ENCODE measurements at regions not wholly inside any gene's neighbourhood (a gene's known extent, or its start where the extent isn't known, plus 50 kb on each side); places are given as distances from the start of the nearest gene placed in this dataset.

DNA sequence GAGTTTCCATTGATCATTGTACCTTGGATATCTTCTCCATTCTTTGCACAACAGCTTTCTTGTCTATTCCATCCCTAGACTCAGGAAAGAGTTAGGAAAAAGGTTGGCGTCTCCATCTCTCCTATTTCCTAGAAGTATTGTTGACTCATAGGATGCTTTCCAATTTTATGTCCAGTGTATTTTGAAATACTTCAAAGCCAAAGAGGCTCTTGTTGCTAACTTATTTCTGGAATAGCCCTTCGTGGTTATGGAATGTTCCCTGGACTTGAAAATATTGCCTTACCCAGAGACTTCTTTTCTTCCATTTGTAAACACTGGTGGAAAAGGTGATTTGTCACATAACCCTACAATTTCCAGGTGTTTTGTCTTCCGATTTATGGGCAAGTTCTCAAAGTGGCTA, 402.3 kb upstream of the ZNF608 start:
- TF ChIP-seq MEIS1 (CRISPR knock-in tag; IDR thresholded peaks at IDR 0.05; ENCODE audit: borderline replicate concordance) (no peak), CHD4 (IDR thresholded peaks at IDR 0.05; ENCODE audit: borderline replicate concordance, low read length) (no peak), JARID2 (CRISPR knock-in tag; IDR thresholded peaks at IDR 0.05; ENCODE audit: insufficient replicate concordance) (no peak), ZNF788 (CRISPR knock-in tag; IDR thresholded peaks at IDR 0.05; ENCODE audit: borderline replicate concordance) (no peak)

All from HepG2 (cell line).